Adrenal gland (tissue), 5 donors: ENCODE measurements at regions not wholly inside any gene's neighbourhood (a gene's known extent, or its start where the extent isn't known, plus 50 kb on each side); places are given as distances from the start of the nearest gene placed in this dataset.

Experiments
- CTCF ChIP-seq, 6 experiments: fragments of 450-650 bp in 4 of 6; fragments of 200-600 bp in 2 of 6; sonication (generic) in 1 of 6; IDR thresholded peaks; 1 replicate in 5 of 6; 2 replicates in 1 of 6; pipeline versions ENCODE4 v1.5.1 to v1.8.0; 2016 to 2021; ENCODE audit warnings: antibody characterized with exemption in 6 of 6, mild to moderate bottlenecking in 2 of 6, moderate library complexity in 1 of 6
- POLR2A ChIP-seq, 2 donors: fragments of 450-650 bp; IDR thresholded peaks; one replicate each; pipeline ENCODE4 v1.6.1; 2017; ENCODE audit warnings: antibody characterized with exemption in 2 of 2, mild to moderate bottlenecking in 2 of 2, moderate library complexity in 1 of 2
- donor health status: DM: no; HTN: no; CAD: no.

- TF ChIP-seq CTCF (IDR thresholded peaks at IDR 0.05), result no peak
- TF ChIP-seq POLR2A (IDR thresholded peaks at IDR 0.05), result no peak
Measured at GRCh38 chr12:93142881-93143280, 213.8 kb upstream of the EEA1 start.
